HG02970 (cell line): ENCODE measurements at regions not wholly inside any gene's neighbourhood (a gene's known extent, or its start where the extent isn't known, plus 50 kb on each side); places are given as distances from the start of the nearest gene placed in this dataset.

Source experiments
- ATAC-seq: cut with Tn5 transposase; IDR thresholded peaks from one replicate; pipeline ENCODE4 v1.9.1; 2021; ENCODE audit warnings: mild to moderate bottlenecking, moderate library complexity, moderate number of reproducible peaks; ENCODE audit not compliant: unreplicated experiment, low FRiP score

DNA sequence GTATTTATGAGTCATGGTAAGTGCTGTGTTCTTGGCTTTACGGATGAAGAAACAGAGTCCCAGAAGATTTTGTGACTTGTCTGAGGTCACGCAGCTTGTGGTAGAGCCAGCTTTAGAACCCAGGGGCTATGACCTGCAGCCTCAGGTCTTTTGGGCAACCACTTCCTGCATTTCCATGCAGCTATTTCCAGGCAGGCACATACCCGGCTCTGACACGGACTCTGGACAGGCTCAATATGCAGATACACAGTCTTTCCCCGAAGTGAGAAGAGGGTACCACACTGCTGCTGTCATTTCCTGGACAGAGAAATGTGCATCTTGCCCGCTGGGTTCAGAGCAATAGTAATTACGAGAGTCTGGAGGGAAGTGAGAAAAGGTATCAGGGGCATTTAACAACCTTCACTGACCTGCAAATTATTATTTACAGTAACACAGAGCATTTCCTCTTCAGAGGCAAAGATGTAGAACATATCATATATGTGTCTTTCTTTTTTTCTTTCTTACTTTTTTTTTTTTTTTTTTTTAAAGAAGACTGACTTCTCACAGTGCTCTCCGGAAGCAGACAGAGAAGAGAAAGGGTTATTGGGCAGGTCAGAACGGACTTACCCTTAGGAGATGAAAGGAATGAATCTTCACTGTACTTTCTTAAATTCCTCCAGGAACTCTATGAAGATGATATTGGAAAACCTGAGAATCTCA, 185.1 kb downstream of the CLIC5 start:
- peak; percentile 96 for ATAC-seq

DNA sequence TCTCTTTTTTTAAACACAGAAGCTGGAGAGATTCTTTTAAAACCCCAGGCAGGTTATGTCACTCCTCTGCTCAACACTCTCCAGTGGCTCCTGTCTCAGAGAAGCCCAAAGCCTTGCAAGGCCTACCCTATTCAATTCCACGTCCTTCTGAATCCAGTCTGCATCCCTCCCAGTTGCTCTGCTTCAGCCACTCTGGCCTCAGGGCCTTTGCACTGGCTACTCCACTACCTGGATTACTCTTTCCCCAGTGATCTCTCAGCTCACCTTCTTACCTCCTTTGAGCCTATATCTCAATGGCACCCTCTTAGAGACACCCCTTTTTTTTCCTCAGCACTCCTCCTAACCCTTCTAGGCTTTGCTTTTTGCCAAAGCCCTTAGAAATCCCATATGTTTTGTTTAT, 185.8 kb downstream of the CLIC5 start:
- no peak for ATAC-seq

- ATAC-seq: no peak
These were observed 187.6 kb downstream of the CLIC5 start for GRCh38 chr6:45827952-45828530.

DNA sequence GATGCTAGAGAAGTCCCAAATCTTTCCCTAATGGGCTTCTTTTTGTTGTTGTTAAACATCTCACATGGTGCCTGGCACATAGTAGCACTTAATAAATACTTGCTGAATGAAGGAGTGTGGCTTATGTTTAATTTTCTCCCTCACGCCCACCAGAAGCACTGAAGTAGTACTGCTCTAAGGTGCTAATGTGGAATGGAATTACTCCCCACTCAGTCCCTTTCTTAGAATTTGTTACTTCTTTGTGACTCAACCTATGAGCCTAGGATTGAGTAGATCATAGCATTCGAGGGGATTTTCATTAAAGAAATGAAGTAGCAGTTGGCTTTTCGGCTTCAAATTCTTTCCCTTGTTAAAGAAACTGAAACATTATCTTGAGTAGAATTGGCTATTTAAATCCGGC, 192.8 kb downstream of the CLIC5 start:
- ATAC-seq: no peak

DNA sequence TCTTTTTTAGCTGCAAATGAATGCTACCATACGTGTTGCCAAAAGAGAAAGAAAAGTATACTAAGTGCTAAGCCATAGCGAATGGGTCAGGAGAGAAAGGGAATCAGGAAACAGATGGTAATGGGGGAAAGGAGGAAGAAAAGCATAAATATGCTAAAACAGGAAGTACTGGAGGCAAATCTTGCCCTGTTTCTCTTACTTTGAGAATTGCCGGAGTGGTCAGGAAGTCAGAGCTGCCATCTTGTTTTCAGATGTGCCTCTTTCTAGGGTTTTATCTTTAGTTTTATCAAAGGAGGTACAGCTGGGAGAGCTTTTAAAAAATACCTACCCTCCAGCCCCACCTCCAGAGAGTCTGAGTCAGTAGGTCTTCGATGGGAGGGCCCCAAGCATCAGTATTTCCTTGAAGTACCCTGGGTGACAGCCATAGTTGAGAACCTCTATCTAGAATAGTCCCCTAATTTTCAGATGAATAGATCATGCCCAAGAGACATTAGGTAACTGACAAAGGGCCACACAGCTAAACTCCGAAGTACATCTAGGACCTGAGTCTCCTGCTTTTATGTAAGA, 193.3 kb downstream of the CLIC5 start:
- ATAC-seq: no peak

DNA sequence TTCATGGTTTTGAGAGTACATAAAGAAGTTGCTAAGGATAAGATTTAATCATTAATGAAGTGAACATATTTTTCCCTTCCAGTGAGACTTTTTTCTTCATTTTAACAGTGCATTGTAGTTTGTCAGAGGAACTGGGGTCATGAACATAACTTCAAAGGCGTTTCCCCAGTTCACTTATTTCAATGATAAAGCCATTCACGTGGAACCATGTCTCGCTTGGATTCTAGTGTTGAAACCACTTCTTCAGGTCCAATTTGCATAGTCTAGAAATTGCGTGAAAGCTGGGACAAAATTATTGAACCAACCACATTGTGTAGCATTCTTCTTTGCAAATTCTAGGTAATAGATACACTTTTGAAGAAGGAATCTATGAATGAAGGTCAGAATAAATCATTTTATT, 197.0 kb downstream of the CLIC5 start:
- ATAC-seq: no peak

GRCh38 chr6:45816674-45817297, 198.9 kb downstream of the CLIC5 start:
- ATAC-seq: no peak

GRCh38 chr6:45815466-45816125, 200.1 kb downstream of the CLIC5 start:
- ATAC-seq: no peak

- ATAC-seq: no peak
These were observed 200.9 kb downstream of the CLIC5 start for GRCh38 chr6:45814772-45815171.

- no peak for ATAC-seq
These were observed 201.7 kb downstream of the CLIC5 start for GRCh38 chr6:45813943-45814342.

DNA sequence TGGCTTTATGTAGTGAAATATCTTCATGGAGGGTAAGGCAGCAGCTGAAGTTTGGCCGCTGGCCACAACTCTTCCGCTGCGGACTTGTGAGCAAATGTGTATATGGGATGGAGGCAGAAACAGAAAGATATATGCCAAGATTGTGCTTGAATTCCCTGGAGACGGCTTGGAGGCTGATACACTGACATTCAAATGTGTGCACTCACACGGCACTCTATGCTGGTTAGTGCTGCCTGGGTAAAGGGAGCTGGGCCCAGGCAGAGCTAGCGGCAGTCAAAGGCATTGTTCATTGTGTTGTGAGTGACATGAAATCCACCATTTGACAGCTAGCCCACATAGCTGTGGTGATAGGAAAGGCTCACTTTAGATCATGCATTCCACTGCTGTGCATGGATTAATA, 202.7 kb downstream of the CLIC5 start:
- no peak for ATAC-seq

DNA sequence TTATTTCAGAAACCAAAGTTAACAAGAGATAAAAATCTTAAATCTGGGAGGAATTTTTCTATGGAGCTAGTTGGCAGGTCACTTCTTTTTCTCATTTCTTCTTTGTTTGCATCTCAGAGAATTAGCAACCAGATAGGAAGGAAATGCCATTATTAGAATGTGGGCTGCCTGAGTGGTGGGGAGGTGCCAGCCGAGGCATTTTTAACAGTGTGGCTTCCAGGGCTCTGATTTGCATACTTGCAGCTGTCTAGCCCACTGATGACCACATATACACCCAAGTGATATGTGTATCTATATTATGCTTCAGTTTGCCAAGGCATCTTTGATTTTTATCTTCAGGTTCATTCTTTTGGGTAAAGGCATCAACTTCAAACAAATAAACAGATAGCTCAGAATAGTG, 206.7 kb downstream of the CLIC5 start:
- no peak for ATAC-seq

DNA sequence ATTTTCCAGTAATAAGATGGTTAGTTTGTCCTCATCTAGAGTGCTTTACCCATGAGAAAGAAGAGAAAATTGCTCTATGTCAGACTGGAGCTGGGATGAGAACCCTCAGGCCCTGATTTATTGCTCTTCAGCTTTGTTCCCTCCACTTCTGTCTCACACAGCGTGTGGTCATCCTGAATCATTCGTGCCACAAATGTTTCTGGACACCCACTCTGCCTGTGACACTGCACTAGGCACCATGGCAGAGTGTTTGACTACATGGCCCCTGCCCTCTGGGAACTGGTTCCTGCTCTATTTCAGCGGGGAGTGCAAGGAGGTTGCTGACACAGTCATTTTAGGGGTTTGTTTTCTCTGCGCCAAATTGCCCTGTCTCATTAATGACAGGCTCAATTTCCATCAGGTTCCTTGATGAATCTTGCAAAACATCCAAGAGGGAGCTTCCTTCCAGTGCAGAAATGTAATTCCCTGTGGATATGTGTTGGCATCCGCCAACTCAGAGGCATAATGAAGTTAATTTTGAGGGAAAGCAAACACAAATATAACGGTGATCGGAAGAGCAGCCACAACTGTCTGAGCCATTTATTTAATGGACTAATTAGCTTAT, 207.5 kb downstream of the CLIC5 start:
- ATAC-seq: no peak

GRCh38 chr6:45807311-45808041, 208.2 kb downstream of the CLIC5 start:
- ATAC-seq: no peak

DNA sequence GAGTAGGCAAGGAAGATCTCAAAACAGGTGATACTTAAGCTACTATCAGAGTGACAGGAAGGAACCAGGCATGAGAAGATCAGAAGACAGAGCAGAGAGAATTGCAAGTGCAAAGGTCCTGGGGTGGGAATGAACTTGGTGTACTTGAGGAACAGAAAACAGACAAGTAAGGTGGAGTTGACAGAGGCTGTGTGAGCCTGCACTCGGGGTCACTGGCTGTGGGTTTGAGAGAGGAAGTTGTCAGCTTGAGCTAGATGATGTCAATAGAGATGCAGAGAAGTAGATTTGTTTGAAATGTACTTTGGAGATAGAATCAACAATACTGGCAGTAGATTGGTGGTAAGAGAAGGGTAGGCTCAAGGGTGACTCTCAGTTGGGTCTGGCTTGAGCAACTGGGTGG, 209.5 kb downstream of the CLIC5 start:
- ATAC-seq: no peak

DNA sequence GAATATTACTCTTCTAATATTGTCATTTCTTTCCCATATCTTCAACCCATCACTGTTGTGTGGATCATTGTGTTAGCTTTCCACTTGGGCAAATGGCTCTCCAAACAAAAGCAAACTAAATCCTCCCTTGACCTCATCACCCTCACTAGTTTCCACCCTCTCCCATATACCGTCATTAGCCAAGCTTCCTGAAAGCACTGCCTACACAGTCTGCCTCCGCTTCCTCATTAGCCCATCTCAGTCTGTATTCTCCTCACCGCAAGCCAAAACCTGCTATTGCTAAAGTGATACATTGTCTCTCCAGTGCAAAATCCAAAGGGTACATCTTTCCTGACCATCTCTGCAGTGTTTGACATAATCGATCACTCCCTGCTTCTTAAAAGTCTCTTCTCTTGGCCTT, 212.6 kb downstream of the CLIC5 start:
- no peak for ATAC-seq

- ATAC-seq: no peak
These were observed 214.0 kb downstream of the CLIC5 start for GRCh38 chr6:45801471-45802289.

DNA sequence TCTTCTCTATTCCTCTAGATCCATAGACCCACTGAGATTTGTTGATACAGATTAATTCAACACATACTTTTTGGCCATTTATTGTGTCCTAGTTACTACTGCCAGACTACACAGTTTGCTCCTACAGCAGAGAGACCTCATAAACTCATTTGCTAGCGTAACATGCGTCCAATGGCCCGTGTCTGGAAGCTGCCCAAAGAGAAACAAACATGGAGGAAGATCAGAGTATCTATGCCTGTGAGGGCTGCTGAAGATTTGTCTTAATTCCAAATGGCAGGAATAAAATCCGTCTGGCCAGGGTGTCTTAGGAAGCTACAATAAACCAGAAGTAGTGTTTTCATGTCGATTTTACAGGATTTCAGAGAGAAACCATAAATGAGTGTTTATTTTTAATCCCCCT, 214.7 kb downstream of the CLIC5 start:
- no peak for ATAC-seq

GRCh38 chr6:45795678-45796077, 220.0 kb downstream of the CLIC5 start:
- no peak for ATAC-seq
